ENCODE measurements at regions not wholly inside any gene's neighbourhood (a gene's known extent, or its start where the extent isn't known, plus 50 kb on each side); places are given as distances from the start of the nearest gene placed in this dataset.

DNA sequence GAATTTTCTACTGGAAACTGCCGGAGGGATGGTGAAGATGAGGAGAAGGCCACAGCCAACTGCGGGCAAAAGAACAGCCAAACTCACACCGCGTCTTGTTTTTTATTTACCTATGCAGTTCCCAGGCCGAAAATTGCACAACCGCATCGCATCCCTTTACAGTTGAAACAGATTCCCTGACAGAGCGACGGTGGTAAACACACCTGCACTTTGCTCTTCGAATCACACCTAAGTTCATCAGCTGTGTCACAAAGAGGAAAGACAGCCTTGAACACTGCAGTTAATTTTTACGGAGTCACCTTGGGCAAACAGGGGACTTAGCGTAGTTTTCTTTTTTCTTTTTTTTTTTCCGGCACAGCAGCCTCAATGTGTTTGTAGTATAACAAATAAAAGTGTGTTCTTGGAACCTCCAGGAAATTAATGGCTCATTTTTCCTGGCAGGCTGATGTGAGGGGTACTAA lies 272.0 kb upstream of the DIO3 start (continued):
- TF ChIP-seq, protein P1, sequence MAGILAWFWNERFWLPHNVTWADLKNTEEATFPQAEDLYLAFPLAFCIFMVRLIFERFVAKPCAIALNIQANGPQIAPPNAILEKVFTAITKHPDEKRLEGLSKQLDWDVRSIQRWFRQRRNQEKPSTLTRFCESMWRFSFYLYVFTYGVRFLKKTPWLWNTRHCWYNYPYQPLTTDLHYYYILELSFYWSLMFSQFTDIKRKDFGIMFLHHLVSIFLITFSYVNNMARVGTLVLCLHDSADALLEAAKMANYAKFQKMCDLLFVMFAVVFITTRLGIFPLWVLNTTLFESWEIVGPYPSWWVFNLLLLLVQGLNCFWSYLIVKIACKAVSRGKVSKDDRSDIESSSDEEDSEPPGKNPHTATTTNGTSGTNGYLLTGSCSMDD (CRISPR knock-in tag; IDR thresholded peaks at IDR 0.05): no peak
- TF ChIP-seq FOXP1 (IDR thresholded peaks at IDR 0.05) (peak; percentile 98), FOXP1 (CRISPR knock-in tag; IDR thresholded peaks at IDR 0.05) (peak; percentile 100), MIER2 (CRISPR knock-in tag; IDR thresholded peaks at IDR 0.05) (no peak), PLRG1 (conservative IDR thresholded peaks at IDR 0.05) (no peak), RFX3 (CRISPR knock-in tag; IDR thresholded peaks at IDR 0.05) (no peak), ZNF768 (CRISPR knock-in tag; IDR thresholded peaks at IDR 0.05) (no peak), CBX5 (CRISPR knock-in tag; IDR thresholded peaks at IDR 0.05; ENCODE audit: borderline replicate concordance) (peak; percentile 92), ZNF12 (CRISPR knock-in tag; IDR thresholded peaks at IDR 0.05) (peak; percentile 72), ZSCAN31 (CRISPR knock-in tag; IDR thresholded peaks at IDR 0.05; ENCODE audit: low read depth) (0 out of 2 replicates have a peak, but pooled peaks have one; percentile 40), KAT2B (IDR thresholded peaks at IDR 0.05; ENCODE audit: borderline replicate concordance, low read depth, low read length) (no peak), ZKSCAN1 (IDR thresholded peaks at IDR 0.05; ENCODE audit: low read length) (no peak), RBFOX2 (IDR thresholded peaks at IDR 0.05; ENCODE audit: low read depth, low read length) (0 out of 2 replicates have a peak, but pooled peaks have one; percentile 19), MTA3 (CRISPR knock-in tag; IDR thresholded peaks at IDR 0.05) (no peak), TAF15 (IDR thresholded peaks at IDR 0.05; ENCODE audit: low read depth, low read length, poor library complexity, severe bottlenecking) (no peak), HCFC1 (IDR thresholded peaks at IDR 0.05; ENCODE audit: low read depth, low read length) (no peak), NFKBIZ (CRISPR knock-in tag; IDR thresholded peaks at IDR 0.05) (peak; percentile 81; the same call in 1 of the 2 replicates), HOXD1 (CRISPR knock-in tag; IDR thresholded peaks at IDR 0.05) (peak; percentile 80), ZNF296 (CRISPR knock-in tag; conservative IDR thresholded peaks at IDR 0.05) (no peak), KLF12 (CRISPR knock-in tag; IDR thresholded peaks at IDR 0.05; ENCODE audit: borderline replicate concordance) (no peak; the same call in 1 of the 2 replicates), ZMYM3 (CRISPR knock-in tag; IDR thresholded peaks at IDR 0.05) (no peak), KDM3A (CRISPR knock-in tag; IDR thresholded peaks at IDR 0.05; ENCODE audit: low read depth) (no peak; the same call in 1 of the 2 replicates), ZNF746 (CRISPR knock-in tag; IDR thresholded peaks at IDR 0.05) (peak; percentile 85; the same call in 1 of the 2 replicates), MLLT10 (CRISPR knock-in tag; IDR thresholded peaks at IDR 0.05) (no peak), EP300 (IDR thresholded peaks at IDR 0.05; ENCODE audit: low read depth in 2 of 2, low read length in 2 of 2) (peak; percentile 96 to 99), EP300 (CRISPR knock-in tag; IDR thresholded peaks at IDR 0.05; ENCODE audit: borderline replicate concordance) (peak; percentile 96)
- TF ChIP-seq, protein P2, sequence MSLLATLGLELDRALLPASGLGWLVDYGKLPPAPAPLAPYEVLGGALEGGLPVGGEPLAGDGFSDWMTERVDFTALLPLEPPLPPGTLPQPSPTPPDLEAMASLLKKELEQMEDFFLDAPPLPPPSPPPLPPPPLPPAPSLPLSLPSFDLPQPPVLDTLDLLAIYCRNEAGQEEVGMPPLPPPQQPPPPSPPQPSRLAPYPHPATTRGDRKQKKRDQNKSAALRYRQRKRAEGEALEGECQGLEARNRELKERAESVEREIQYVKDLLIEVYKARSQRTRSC (CRISPR knock-in tag; IDR thresholded peaks at IDR 0.05; ENCODE audit: low read depth): 0 out of 2 replicates have a peak, but pooled peaks have one; percentile 9
- TF ChIP-seq, protein P3, sequence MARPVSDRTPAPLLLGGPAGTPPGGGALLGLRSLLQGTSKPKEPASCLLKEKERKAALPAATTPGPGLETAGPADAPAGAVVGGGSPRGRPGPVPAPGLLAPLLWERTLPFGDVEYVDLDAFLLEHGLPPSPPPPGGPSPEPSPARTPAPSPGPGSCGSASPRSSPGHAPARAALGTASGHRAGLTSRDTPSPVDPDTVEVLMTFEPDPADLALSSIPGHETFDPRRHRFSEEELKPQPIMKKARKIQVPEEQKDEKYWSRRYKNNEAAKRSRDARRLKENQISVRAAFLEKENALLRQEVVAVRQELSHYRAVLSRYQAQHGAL (CRISPR knock-in tag; IDR thresholded peaks at IDR 0.05; ENCODE audit: not compliant biosample characterization): no peak
- TF ChIP-seq, protein P4, sequence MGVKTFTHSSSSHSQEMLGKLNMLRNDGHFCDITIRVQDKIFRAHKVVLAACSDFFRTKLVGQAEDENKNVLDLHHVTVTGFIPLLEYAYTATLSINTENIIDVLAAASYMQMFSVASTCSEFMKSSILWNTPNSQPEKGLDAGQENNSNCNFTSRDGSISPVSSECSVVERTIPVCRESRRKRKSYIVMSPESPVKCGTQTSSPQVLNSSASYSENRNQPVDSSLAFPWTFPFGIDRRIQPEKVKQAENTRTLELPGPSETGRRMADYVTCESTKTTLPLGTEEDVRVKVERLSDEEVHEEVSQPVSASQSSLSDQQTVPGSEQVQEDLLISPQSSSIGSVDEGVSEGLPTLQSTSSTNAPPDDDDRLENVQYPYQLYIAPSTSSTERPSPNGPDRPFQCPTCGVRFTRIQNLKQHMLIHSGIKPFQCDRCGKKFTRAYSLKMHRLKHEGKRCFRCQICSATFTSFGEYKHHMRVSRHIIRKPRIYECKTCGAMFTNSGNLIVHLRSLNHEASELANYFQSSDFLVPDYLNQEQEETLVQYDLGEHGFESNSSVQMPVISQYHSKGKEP (CRISPR knock-in tag; IDR thresholded peaks at IDR 0.05): no peak
